GM20000 (cell line): ENCODE measurements at regions not wholly inside any gene's neighbourhood (a gene's known extent, or its start where the extent isn't known, plus 50 kb on each side); places are given as distances from the start of the nearest gene placed in this dataset.

Source experiments
- DNase-seq: peaks from one replicate; pipeline ENCODE4 v3.0.0; 2012; ENCODE audit warnings: low spot score
- TF ChIP-seq, protein P1 (sequence below): IDR thresholded peaks from 2 replicates; pipeline ENCODE4 v1.5.1; 2012; ENCODE audit warnings: mild to moderate bottlenecking, control low read depth; ENCODE audit errors: extremely low read depth, missing control alignments

- no peak for DNase-seq
- TF ChIP-seq, protein P1, sequence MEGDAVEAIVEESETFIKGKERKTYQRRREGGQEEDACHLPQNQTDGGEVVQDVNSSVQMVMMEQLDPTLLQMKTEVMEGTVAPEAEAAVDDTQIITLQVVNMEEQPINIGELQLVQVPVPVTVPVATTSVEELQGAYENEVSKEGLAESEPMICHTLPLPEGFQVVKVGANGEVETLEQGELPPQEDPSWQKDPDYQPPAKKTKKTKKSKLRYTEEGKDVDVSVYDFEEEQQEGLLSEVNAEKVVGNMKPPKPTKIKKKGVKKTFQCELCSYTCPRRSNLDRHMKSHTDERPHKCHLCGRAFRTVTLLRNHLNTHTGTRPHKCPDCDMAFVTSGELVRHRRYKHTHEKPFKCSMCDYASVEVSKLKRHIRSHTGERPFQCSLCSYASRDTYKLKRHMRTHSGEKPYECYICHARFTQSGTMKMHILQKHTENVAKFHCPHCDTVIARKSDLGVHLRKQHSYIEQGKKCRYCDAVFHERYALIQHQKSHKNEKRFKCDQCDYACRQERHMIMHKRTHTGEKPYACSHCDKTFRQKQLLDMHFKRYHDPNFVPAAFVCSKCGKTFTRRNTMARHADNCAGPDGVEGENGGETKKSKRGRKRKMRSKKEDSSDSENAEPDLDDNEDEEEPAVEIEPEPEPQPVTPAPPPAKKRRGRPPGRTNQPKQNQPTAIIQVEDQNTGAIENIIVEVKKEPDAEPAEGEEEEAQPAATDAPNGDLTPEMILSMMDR: no peak
Measured at GRCh38 chr1:58895559-58896145, 111.8 kb upstream of the JUN start.

DNA sequence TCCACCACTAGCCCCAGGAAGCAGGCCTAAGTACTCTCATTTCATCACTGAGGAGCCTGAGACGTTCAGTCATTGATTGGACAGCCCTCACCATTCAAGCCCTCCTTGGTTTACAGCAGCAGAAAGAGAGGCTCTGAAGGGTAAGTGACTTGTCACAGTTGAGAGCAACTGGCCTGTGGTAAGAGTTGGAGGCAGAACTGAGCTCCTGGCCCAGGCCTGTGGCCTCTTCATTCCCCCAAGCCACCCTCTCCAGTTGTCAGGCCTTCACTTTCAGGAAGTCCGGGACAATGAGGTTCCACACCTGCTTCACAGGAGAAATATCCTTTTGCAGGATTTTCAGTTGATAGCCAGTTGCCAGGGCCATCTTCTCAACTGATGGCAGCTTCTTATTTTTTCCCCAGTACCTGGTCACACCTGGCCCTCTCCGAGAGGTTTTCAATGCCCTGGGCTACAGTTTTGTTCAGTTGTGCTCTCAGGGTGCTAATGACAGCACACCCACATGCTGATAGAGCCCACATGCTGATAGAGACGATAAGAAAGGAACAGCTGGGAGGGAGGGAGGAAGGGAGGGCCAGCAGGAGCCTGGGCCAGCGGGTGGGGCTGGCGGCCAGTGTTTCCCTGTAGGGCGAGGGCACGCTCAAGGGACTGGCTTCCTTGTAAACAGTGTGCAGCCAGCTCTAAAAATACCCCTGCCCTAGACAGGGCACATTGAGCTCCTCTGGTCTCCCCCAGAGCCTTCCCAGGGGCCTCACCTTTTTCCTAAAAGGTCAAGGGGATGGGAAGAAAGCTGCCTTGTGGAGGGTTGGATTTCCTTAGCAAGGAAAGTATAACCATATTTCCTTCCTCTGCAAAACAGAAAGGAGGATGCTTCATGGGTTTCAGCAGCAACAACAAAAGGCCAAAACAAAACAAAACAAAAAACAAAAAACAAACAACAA is 112.7 kb upstream of the JUN start:
- DNase-seq: no peak
- TF ChIP-seq, protein P1: no peak

DNA sequence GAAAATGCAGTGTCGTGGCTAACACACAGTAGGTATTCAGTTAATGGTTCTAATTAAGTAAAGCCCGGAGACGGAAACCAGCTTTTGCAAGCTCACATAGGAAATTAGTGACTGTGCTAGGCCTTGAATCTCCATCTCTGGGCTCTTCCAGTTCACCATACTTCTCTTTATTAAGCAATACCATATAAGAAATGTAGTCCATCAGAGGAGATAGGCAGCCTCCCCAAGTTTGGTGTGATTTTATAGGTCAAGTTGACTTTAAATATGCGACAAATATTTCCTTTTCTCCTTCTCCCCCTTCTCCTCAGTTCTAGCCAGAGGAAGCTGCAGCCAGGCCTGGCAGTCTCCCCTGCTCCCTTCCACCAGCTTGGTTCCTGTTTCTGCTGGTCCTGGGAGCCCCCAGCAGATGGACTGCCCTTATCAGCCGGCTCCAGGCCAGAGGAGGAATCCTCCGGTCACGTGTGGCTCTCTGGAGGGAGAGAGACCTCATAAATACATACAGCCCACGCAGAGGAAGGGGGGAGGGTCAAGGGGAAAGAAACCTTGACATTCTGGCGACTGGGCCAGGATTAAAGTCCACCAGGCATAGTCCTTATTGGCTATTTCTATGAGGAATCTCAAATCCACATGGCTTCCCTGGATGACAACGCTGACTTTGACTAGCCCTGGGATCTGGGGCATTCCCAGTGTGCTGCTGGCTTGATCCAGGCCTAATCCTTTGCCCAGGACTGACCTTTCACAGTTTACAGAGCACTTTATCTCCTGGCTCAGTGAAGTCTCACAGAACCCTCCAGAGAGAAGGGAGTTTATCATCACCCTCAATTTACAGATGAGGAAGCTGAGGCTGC is 115.1 kb upstream of the JUN start:
- no peak for DNase-seq
- TF ChIP-seq, protein P1: no peak

DNA sequence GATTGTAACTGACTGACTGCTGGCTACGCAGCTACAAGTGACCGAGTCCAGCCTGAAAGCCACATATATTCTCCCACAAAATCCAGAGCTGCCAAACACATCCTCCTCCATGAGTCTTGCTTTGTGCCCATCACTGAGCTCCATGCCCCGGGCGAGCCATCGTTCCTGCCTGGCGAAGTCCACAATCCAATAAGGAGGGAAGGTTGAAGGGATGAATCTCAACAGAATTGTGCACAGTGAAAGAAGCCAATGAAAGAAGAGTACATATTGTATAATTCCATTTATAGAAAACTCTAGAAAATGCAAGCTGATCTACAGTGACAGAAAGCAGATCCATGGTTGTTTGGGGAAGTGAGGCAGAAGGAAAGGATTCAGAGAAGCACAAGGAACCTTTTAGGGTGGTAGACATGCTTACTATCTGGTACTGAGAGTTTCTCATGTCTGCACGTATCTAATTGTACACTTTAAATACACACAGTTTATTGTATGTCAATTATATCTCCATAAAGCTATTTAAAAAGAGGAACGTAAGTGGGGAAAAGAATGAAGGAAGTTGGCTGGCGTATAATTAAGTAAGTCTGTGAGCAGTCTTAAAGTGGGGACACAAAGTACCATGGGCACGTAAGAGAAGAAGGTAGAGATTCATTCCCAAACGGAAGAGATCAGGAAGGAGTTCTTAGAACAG is 115.9 kb upstream of the JUN start:
- DNase-seq: no peak
- TF ChIP-seq, protein P1: no peak

DNA sequence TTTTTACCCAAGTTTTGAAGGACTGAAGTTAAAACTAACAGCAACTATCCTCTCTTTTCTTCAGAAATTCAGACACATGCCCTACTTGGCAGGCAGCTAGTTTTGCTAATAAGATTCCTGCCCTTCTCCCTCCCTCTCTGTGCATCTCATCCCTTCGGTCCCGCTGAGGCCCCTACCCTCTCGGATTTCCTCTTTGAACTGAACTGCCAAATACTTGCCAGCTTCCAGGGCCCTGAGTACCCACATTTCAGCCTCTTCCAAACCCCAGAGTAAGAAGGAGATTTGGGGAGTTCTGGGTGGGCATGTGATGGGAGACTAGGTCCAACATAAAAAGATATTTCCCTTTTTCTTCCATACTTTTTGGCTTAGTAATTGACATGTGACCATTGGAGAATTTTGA is 116.5 kb upstream of the JUN start:
- TF ChIP-seq, protein P1: no peak
- no peak for DNase-seq

- TF ChIP-seq, protein P1: no peak
- DNase-seq: no peak
Measured at GRCh38 chr1:58901008-58901407, 117.2 kb upstream of the JUN start.
